ENCODE measurements at regions not wholly inside any gene's neighbourhood (a gene's known extent, or its start where the extent isn't known, plus 50 kb on each side); places are given as distances from the start of the nearest gene placed in this dataset.

GRCh38 chr7:10471280-10472058, 502.2 kb upstream of the PHF14 start:
- TF ChIP-seq CTCF (IDR thresholded peaks at IDR 0.05; ENCODE audit: low read length), result no peak
- TF ChIP-seq EZH2phosphoT487 (IDR thresholded peaks at IDR 0.05; ENCODE audit: low read length), result no peak
- TF ChIP-seq EZH2 (optimal IDR thresholded peaks at IDR 0.05; ENCODE audit: low read depth, low read length), result no peak

All from MM.1S (cell line).